Heart left ventricle (tissue), 13 donors: ENCODE measurements at regions not wholly inside any gene's neighbourhood (a gene's known extent, or its start where the extent isn't known, plus 50 kb on each side); places are given as distances from the start of the nearest gene placed in this dataset.

Experiments used
- POLR2A ChIP-seq, 2 donors: fragments of 450-650 bp; IDR thresholded peaks; one replicate each; pipeline ENCODE4 v1.6.1; 2017; ENCODE audit warnings: antibody characterized with exemption in 2 of 2, mild to moderate bottlenecking in 2 of 2, moderate library complexity in 2 of 2
- TF ChIP-seq, protein P1 (sequence below), 12 donors: fragments of 200-600 bp; sonication (generic) in 4 of 12; IDR thresholded peaks; one replicate each; pipeline versions ENCODE4 v1.5.0 to v1.8.0; 2018 to 2022; ENCODE audit warnings: antibody characterized with exemption in 12 of 12, mild to moderate bottlenecking in 5 of 12
- donor health status: ischemic (EF 13 %, LVEDD 7.1; RV severe dilation, severe dysfunction).
- donor health status: DM: no; HTN: yes; CAD: no.
- donor health status: DM: no; HTN: no; CAD: no.
- donor health status: ischemic (EF 25% LVEDD 6.9; RV normal size, moderate dysfunction).
- donor health status: ischemic (EF 25% LVEDD 5.7; RV mildly dilated, moderate dysfunction).
- donor health status: ischemic (EF 35%, LVEDD 5.7; RV mildly dilated, moderate dysfunction).
- donor health status: nonischemic (EF 11% LVEDD 7.7; RV severe dilation, severe dysfunction).
- donor health status: DM: yes; HTN: yes; CAD: no.
- donor health status: PGD.
- donor health status: ischemic (EF 29% LVEDD 5.4; RV normal size, mild dysfunction).
- donor health status: nonischemic (EF 23%, LVEDD 6.1; RV moderate dilation, normal function).

GRCh38 chr4:66554826-66555225 lies 884.5 kb upstream of the EPHA5 start:
- TF ChIP-seq, protein P1, sequence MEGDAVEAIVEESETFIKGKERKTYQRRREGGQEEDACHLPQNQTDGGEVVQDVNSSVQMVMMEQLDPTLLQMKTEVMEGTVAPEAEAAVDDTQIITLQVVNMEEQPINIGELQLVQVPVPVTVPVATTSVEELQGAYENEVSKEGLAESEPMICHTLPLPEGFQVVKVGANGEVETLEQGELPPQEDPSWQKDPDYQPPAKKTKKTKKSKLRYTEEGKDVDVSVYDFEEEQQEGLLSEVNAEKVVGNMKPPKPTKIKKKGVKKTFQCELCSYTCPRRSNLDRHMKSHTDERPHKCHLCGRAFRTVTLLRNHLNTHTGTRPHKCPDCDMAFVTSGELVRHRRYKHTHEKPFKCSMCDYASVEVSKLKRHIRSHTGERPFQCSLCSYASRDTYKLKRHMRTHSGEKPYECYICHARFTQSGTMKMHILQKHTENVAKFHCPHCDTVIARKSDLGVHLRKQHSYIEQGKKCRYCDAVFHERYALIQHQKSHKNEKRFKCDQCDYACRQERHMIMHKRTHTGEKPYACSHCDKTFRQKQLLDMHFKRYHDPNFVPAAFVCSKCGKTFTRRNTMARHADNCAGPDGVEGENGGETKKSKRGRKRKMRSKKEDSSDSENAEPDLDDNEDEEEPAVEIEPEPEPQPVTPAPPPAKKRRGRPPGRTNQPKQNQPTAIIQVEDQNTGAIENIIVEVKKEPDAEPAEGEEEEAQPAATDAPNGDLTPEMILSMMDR (IDR thresholded peaks at IDR 0.05) = no peak
- no peak for TF ChIP-seq POLR2A (IDR thresholded peaks at IDR 0.05)
